Renal pelvis (tissue), 1 donor: ENCODE measurements at regions not wholly inside any gene's neighbourhood (a gene's known extent, or its start where the extent isn't known, plus 50 kb on each side); places are given as distances from the start of the nearest gene placed in this dataset.
A peak's percentile ranks its signal among the peaks of the same experiment; 100 is the strongest.
"Not testable (repeated sequence)": the region's sequence is repeated elsewhere in the genome, so short reads cannot be mapped to it uniquely, and the experiment has no call there.

Experiments
- DNase-seq: peaks from one replicate; pipeline ENCODE4 v3.0.0-alpha.2; 2013

DNA sequence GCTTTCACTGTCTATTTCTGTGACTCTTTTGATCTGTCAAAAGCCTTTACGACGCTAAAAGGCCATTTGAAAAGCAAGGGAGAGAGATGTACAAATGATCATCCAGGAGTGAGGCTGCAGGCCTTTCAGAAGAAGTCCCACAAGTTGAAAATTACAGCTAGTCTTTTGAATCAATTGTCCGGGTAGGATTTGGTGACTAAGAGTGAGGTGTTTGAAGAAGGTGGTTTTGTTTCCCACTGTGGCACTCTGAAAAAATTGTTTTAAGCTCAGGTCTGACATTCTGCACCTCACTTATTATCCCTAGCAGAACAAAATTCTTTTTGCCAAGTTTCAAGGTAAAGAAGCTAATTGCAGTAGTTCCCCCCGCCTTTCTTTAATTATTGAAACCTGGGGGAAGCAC is 50.8 kb upstream of the TMEM108 start:
- DNase-seq, result no peak

DNA sequence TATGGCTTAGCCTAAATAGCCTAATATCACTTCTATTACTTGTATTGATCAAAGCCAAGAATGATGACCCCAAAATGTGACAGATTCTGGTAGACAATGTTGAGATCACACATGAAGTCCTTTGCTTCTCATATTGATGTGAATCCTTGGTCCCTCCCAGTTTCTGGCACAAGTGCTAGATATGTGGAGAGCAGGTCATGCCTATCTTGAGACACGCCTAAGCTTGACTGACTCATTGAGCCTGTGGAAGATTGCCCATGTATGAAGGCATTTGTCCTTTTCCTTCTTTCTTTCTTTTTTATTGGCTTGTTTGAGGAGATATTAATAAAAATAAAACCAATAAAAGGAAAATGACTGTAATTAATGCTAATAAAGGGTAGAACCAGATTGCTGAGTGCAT is 54.0 kb upstream of the TMEM108 start:
- no peak for DNase-seq

DNA sequence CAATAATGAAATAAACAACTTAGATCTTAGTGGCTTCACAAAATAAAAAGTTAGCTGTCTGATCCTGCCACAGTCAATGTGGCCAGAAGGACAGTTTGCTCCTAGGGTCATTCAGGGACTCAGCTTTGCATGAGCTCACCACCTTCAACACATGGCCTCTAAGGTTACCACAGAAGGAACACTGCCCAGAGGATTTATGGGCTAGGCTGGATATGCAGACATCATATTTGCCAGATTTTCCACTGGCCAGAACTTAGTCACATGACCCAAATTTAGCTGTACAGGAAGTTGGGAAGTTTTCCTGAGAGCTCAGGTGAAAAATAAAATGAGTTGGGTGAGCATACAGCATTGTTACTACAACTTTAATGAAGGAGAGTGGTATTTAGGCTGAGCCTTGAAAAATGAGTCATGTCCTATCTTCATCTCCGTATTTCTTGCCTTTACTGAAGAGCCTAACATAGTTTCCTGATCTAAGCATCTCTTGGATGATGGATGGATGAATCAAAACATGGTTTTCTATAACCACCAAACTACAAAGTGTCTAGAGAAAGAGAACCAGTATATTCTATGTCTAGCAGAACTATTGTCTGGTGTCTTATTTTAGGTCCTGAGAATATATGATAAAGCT is 54.9 kb upstream of the TMEM108 start:
- no peak for DNase-seq

DNA sequence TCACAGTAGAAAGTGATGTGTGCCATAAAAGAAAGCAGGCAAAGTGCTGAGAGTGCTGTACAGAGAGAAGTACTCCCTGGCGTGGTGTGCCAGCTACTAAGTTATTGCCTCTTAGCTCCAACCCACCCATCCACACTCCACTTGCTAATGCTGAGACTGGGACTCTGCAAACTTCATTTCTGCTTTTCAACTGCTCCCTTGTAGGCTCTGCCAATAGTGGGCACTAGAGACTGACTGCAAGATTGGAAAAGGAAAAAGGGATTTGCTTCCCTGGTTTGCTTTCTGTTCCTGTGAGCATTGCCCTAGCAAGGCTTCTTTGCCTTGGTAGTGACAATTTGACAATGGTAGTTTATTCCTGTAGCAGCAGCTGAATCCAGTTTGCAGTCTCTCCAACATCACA is 56.5 kb upstream of the TMEM108 start:
- no peak for DNase-seq

DNA sequence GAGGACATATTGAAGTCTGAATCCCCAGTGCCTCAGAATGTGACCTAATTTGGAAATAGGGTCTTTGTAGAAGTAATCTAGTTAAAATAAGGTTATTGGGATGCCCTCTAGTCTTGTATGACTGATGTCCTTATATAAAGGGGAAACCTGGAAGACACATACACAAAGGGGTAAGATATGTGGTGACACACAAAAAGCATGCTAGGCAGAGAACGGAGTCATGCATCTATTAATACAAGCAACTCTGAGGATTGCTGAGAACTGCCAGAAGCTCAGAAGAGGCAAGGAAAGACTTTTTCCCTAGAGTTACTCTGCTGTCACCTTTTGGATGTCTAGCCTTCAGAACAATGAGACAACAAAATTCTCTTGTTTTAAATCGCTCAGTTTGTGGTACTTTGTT is 58.1 kb upstream of the TMEM108 start:
- DNase-seq, result no peak

DNA sequence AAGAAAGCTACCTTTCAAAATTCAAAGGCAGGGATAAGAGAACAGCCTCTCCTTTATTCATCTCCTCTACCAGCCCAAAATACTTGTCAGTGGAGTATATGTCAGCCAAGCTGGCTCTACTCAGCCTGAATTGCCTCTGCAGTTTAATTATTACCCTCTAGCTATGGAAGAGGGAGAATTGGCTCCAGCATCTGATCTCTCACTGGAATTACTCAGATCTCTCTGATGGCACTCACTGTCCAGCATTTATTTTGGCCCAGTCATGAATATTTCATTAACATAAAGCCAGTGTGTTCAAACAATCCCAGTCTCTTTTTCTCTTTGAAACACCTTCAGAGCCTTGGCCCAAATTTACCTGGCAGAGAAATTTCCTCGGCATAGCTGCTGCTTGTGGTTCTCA is 58.6 kb upstream of the TMEM108 start:
- no peak for DNase-seq

DNA sequence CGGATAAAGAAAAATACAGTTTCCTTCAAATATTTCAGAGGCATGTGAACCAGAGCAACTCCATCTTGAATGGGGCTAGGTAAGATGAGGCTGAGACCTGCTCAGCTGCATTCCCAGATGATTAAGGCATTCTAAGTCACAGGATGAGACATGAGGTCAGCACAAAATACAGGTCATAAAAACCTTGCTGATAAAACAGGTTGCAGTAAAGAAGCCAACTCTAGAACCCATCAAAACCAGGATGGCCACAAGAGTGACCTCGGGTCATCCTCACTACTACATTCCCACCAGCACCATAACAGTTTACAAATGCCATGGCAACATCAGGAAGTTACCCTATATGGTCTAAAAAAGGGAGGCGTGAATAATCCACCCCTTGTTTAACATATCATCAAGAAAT is 59.2 kb upstream of the TMEM108 start:
- not testable (repeated sequence) for DNase-seq

DNA sequence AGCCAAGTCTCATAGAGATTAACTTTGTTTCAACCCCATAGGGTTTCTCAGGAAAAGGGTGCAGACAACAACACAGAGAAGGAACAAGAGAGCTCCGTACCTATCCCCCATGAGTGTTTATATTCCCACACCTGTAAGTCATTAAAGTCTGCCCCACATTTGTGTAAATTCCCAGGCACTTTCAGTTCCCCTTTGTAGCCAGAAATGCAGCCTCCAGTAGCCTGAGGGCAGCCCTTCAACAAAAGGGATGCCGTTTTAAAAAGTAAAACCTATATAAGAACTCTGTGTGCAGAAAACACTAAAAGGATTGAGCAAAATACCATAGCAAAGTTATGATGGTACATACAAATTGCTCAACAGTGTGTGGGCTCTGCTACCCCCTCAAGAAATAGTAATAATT is 59.7 kb upstream of the TMEM108 start:
- DNase-seq, result no peak

DNA sequence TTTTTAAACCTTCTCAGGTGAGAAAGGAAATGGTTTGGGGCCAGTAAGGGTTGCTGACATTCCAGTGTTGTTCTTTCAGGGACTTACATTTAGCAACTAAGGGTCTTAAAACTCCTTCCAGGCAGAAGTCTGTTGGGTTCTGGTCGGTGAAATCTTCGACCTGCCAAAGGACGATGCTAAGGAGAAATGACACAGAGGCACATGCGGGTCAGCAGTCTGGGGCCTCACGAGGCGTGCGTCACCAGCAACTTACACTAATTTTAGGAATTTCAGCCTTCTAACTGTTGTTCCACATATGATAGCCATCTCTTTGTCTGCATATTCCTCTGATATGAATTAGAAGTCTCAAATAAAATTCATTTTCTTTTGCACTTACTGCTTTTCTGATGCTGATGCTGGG is 64.1 kb upstream of the TMEM108 start:
- DNase-seq, result no peak

DNA sequence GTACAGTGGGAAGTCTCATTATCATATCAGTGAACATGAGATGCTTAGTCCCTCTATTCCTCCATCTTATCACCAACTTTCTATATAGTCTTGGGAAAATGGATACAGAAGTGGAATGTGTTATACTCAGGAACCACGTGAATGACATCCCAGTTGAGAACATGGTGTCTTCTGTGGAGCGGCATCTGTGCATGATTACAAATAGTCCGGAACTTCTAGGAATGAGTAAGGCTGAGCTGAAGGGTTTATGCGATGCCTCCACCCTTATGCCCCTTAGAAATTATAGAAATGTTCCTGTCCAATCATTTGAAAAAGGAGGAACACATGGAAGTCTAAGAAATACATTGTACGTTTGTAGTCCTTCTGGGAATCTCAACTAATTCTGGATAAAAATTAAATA is 64.8 kb upstream of the TMEM108 start:
- DNase-seq, result no peak

DNA sequence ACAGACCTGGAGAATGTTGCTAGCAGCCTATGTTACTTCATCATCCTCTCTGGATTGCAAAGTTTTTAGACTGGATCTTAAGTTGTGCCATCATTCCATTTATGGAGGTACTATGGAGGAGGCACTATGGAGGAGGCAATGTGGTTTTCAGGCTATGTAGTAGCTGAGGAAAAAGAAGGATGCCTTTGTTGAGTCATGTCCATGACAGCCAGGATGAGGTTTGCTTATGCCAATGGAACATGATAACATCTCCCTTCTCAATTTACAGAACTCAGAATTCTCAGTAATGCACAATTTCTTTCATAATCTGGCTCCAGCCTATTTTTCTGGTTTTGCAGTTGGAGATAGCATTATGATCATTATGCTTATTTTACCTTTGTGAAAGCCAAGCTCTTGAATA is 65.9 kb upstream of the TMEM108 start:
- DNase-seq, result no peak

DNA sequence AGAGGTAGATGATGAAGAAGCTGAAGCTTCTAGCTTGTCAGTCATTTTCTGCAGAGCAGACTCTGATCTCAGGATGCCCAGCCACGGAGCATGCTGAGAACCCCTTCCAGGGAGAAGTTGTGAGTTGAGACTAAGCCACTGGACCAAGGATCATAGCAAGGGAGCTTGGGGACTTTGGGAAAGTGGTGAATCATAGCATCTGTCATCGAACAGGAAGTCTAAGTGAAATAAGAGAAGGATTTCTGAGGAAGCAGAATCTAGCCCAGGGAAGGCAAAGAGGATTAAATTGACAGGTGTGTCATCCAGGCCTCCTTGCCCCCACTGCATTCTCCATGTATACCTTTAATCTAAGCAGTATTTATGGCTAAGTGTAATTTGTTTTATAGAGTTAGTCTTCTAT is 71.8 kb upstream of the TMEM108 start:
- DNase-seq, result no peak

DNA sequence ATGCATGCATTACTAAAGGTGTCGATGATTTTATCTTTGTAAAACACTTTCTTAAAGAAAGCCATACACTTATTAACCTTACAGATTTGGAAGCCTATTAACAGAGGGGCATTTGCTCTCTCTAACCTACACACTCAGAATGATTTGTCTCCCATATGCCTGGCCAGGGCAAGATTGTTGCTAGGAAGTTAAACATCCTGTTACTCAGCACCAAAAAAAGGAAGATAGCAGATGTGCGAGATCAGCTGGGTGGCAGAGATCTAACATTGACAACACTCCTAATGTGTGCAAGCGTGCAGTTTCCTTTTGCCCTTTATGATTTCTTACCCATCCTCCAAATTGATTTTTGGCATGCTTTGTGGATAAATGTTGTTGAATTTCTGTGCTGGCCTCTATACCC is 73.9 kb upstream of the TMEM108 start:
- no peak for DNase-seq

DNA sequence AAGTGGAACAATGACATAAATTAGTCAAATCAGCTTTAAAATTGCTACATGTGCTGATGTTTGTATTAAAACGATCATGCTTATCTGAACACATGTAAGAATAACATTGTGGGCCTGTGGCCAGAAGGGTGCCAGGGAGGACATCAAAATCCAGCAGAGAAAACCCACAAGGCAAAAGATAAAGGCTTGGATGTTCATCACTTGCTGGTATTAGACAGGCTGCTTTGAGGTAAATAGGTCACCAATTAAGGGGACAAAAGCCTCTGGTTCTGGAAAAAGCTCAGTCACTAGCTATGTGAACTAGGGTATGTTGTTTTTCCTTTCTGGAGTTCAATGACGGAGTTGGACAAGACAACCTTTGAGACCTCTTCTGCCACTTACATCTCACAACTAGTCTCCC is 74.4 kb upstream of the TMEM108 start:
- no peak for DNase-seq

DNA sequence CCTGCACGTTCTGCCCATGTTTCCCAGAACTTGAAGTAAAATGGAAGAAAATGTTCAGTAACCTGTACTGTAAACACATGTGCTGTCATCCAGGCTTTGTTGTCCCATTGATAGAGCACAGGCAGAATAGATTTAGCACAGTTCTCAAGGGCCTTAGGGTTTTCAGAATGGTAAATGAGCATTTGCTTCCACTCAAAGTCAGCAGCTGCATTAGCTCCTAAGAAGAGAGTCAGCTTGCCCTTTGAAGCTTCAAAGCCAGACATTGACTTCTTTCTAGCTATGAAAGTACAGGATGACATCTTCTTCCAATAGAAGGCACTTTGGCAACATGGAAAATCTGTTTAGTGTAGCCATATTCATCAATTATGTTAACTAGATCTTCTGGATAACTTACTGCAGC is 76.2 kb upstream of the TMEM108 start:
- peak; percentile 9 for DNase-seq

DNA sequence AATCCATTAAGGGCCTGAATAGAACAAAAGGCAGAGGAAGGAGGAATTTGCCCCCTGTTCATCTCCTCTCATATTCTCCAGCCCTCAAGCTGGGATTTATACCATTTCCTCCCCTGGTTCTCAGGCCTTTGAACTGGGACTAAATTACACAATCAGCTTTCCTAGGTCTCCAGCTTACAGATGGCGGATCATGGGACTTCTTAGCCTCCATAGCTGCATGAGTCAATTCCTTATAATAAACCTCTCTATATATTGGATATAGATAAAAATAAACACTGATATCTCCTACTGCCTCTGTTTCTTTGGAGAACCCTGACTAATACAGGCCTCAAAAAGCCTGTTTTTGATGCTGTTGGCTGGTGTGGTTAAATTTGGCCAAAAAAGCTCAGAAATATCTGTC is 84.5 kb upstream of the TMEM108 start:
- no peak for DNase-seq

DNA sequence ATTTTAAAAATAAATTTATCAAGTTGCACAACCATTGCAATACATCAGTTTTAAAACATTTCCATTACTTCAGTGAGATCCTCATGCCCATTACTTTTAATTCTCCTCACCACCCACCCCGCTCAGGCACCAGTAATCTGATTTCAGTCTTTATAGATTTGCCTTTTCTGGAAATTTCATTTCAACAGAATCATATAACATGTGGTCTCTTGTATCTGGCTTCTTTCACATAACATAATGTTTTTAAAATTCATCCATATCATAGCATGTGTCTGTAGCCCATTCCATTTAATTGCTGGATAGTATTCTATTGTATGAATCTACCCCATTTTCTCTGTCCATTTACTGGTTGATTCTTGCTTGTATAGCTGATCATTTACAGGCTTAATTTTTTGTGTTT is 110.3 kb upstream of the TMEM108 start:
- DNase-seq, result no peak

DNA sequence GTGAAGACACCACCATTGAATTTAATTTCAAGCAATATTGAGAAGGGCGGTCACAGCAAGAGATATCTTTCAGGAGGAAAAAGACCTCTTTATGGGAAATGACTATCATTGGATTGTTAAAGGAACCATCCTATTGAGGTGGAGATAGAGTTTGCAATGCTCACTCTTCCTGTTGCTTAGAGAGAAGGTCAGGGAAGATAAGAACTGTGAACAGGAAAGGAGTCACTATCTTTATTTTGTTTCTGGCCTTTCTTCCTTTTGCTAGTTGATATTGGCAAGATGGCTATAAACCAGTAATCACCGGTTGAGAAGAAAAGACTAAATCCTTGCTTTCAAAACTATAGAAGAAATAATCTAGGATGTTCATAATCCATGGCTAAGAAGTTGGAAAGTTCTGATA is 112.1 kb upstream of the TMEM108 start:
- DNase-seq, result no peak

DNA sequence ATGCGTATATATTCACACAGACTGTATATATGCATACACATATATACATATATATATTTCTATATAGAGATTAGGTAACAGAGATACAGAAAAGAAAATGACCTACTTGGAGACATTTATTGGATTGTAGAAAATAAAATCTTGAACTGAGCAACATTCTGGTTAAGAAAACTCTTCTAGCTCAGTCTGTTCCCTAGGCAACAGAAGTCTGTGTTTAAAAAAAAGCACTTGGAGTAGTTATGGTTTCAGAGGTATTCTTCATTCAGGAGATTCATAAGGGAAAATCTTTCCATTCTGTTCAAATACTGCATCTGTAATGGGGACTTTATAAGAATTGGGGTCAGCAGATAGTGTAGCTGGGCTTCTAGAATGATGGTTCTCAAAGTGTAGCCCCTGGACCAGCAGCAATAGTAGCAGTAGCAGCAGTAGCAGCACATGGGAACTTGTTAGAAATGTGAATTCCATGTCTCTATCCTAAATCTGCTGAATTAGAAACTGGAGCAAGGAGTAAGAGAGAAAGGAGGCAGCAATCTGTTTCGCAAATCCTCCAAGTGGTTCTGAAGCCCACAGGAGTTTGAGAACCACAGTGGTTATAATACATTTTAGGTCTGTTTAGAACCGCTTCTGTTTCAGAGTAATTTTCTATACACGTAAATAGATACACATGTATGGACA is 112.8 kb upstream of the TMEM108 start:
- DNase-seq, result no peak

DNA sequence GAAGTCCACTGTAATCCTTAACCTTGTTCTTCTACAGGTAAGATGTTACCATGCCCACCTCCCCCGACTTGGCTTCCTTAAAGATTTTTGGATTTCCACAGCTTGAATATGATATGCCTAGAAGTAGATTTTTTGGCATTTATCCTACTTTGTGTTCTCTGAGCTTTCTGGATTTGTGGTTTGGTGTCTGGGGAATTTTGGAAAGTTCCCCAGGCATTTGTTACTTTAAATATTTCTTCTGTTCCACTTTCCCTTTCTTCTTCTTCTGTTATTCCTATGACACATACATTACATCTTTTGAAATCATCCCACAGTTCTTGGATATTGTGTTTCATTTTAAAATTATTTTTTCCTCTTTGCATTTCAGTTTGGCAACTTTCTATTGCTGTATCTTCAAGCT is 122.1 kb upstream of the TMEM108 start:
- no peak for DNase-seq

DNA sequence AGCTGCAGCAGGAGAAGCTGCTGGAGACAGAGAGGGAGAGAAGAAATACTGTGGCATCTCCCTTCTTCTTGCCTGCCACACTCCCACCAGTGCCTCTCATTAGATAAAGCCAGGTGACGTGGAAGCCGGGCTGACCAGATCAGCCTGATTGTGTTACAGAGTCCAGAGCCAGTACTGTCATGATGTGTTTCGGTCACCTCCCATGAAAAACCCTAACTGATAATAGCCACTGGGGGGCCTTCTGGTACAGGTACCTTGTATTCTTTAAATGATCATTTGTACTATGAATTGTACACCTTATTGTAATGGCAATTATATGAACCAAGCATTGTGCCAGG is 125.8 kb upstream of the TMEM108 start:
- no peak for DNase-seq

DNA sequence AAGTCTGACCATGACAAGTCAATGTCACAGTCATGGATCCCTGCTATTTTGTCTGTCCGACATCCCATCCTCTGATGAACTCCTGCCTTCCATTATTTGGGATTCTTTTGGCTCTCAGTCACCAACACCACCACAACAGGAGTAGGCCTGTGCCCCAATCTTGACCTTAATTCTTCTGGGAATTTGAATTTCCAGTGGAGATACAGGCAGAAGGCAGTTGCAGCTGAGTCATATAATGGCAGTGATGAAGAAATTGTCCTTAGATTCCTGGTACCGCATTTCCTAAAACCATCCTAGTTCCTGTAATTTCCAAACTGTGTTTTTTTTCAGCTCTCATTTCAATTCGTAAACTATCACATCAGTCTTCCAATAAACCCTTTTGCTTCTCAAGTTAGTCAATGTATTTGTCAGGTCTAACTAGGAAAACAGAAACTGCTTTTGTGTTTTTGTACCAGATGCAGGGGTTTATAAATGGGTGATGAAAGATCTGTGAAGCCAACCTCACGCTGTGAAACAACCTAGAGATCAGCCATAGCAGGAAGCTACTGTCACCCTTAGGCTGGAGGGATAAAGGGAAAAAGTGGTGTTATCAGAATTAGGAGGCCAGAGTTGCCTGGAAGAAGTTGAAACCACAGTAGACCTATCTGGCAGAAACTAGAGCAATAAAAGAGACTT is 126.3 kb upstream of the TMEM108 start:
- no peak for DNase-seq

DNA sequence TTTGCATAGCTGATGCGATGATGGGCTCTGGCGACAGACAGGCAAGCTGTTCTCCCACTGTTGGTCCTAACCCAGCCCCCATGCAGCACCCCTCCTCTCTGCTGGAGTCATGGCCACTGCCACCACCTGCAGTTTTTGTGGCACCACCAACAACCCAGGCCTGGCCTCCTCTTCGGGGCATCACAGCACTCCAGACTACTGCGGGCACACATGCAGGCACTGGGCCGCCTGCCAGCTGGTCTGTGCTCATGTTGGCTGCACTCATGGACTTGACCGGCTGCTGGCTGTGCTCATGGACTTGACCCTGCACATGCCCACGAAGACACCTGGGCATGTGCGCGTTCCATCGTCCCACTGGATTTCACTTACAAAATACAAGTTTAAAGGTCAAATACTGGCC is 130.9 kb upstream of the TMEM108 start:
- DNase-seq, result no peak

DNA sequence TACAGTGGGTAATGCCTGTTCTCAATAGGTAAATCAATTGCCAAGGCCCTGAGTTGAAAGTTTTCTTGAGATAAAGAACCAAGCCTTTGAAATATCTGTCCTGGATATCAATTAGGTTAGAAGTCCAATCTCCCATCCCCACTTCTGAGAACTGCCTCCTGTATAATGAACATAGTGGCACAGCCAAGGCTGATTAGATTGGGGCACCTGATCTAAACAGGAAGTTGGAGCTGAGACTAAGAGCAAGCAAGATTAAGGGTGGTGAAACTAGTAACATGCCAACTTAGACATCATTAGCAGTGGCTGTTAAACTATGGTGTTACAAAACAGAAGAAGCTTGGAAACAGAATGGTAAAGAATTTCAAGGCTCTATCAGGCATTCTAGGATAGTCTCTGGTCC is 137.7 kb upstream of the TMEM108 start:
- no peak for DNase-seq
